ENCODE measurements at regions not wholly inside any gene's neighbourhood (a gene's known extent, or its start where the extent isn't known, plus 50 kb on each side); places are given as distances from the start of the nearest gene placed in this dataset.

DNA sequence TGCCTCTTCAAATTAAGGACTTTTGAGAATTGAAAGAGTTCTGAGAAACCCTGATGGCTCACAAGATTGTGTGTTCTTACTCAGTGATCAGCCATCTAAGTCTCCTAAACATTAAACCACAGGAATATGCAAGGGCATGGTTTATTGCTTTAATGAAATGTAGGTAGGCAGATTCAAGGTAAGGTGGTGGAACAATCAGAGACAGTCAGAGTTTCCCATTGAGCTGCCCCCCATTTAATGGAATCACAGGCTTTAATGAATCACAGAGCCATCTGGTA lies 107.8 kb upstream of the LRATD1 start:
- no peak for TF ChIP-seq POLR2A (IDR thresholded peaks at IDR 0.05)
- TF ChIP-seq, protein P1, sequence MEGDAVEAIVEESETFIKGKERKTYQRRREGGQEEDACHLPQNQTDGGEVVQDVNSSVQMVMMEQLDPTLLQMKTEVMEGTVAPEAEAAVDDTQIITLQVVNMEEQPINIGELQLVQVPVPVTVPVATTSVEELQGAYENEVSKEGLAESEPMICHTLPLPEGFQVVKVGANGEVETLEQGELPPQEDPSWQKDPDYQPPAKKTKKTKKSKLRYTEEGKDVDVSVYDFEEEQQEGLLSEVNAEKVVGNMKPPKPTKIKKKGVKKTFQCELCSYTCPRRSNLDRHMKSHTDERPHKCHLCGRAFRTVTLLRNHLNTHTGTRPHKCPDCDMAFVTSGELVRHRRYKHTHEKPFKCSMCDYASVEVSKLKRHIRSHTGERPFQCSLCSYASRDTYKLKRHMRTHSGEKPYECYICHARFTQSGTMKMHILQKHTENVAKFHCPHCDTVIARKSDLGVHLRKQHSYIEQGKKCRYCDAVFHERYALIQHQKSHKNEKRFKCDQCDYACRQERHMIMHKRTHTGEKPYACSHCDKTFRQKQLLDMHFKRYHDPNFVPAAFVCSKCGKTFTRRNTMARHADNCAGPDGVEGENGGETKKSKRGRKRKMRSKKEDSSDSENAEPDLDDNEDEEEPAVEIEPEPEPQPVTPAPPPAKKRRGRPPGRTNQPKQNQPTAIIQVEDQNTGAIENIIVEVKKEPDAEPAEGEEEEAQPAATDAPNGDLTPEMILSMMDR (IDR thresholded peaks at IDR 0.05) = no peak

All from body of pancreas (tissue), 4 donors.